ENCODE measurements at regions not wholly inside any gene's neighbourhood (a gene's known extent, or its start where the extent isn't known, plus 50 kb on each side); places are given as distances from the start of the nearest gene placed in this dataset.

GRCh38 chr5:103374473-103374963, 116.0 kb downstream of the MACIR start (continued):
- TF ChIP-seq CHD7 (IDR thresholded peaks at IDR 0.05; ENCODE audit: insufficient replicate concordance, low read length) (no peak), HDAC2 (IDR thresholded peaks at IDR 0.05; ENCODE audit: borderline replicate concordance in 1 of 2, low read depth in 2 of 2, low read length in 2 of 2) (no peak), SP2 (IDR thresholded peaks at IDR 0.05; ENCODE audit: low read length) (no peak), CHD2 (IDR thresholded peaks at IDR 0.05; ENCODE audit: low read length) (no peak)
